Lung (tissue), 11 donors: ENCODE measurements at regions not wholly inside any gene's neighbourhood (a gene's known extent, or its start where the extent isn't known, plus 50 kb on each side); places are given as distances from the start of the nearest gene placed in this dataset.

Experiments
- ATAC-seq: fragments of 200-7000 bp; cut with Tn5 transposase; one replicate; pipeline ENCODE4 v1.9.1; 2020; ENCODE audit warnings: moderate number of reproducible peaks; ENCODE audit not compliant: insufficient read depth, low FRiP score
- DNase-seq, 3 donors: peaks; one replicate each; pipeline ENCODE4 v3.0.0-alpha.2; 2013 to 2017
- H3K27ac ChIP-seq, 2 donors: one replicate each; pipeline ENCODE4 v1.5.1; 2013; ENCODE audit warnings: mild to moderate bottlenecking in 2 of 2, moderate library complexity in 2 of 2, control low read depth in 1 of 2, inconsistent platforms in 1 of 2, low read depth in 1 of 2, low read length in 1 of 2
- H3K27me3 ChIP-seq, 3 donors: one replicate each; pipeline ENCODE4 v1.5.1; 2013; ENCODE audit warnings: low read length in 2 of 3; ENCODE audit not compliant: control insufficient read depth in 3 of 3, insufficient read depth in 3 of 3
- H3K36me3 ChIP-seq, 4 donors: one replicate each; pipeline ENCODE4 v1.5.1; 2013; ENCODE audit warnings: low read length in 4 of 4, mild to moderate bottlenecking in 1 of 4, moderate library complexity in 1 of 4; ENCODE audit not compliant: control insufficient read depth in 4 of 4, insufficient read depth in 4 of 4
- H3K4me1 ChIP-seq, 5 donors: one replicate each; pipeline ENCODE4 v1.5.1; 2013; ENCODE audit warnings: low read length in 5 of 5, mild to moderate bottlenecking in 2 of 5, moderate library complexity in 1 of 5; ENCODE audit not compliant: control insufficient read depth in 5 of 5, insufficient read depth in 5 of 5
- H3K4me3 ChIP-seq: one replicate; pipeline ENCODE4 v1.5.1; 2013; ENCODE audit warnings: mild to moderate bottlenecking, control low read depth, moderate library complexity
- H3K9ac ChIP-seq, 2 donors: one replicate each; pipeline ENCODE4 v1.5.1; 2013; ENCODE audit warnings: low read length in 2 of 2, control low read depth in 1 of 2; ENCODE audit not compliant: insufficient read depth in 1 of 2
- H3K9me3 ChIP-seq, 4 donors: one replicate each; pipeline ENCODE4 v1.5.1; 2013; ENCODE audit warnings: low read length in 3 of 4, mild to moderate bottlenecking in 1 of 4, moderate library complexity in 1 of 4; ENCODE audit not compliant: control insufficient read depth in 4 of 4, insufficient read depth in 3 of 4
- WGBS, 2 donors: extraction: QIAGEN DNeasy Blood & Tissue Kit; methylation state at CpG; one replicate each; pipeline ENCODE4 v1.1.7; 2013; 5-methylcytosine and 5-hydroxymethylcytosine counted together
- TF ChIP-seq, protein P1 (sequence below): IDR thresholded peaks from 2 replicates; pipeline ENCODE4 v1.5.1; 2012; ENCODE audit warnings: mild to moderate bottlenecking; ENCODE audit errors: control extremely low read depth, extremely low read depth
- donor health status: control.
- donor health status: control.
- donor health status: Bipolar disorder and iron deficiency.
- donor health status: healthy.
- donor health status: DM: yes; HTN: yes; CAD: no.

- TF ChIP-seq, protein P1, sequence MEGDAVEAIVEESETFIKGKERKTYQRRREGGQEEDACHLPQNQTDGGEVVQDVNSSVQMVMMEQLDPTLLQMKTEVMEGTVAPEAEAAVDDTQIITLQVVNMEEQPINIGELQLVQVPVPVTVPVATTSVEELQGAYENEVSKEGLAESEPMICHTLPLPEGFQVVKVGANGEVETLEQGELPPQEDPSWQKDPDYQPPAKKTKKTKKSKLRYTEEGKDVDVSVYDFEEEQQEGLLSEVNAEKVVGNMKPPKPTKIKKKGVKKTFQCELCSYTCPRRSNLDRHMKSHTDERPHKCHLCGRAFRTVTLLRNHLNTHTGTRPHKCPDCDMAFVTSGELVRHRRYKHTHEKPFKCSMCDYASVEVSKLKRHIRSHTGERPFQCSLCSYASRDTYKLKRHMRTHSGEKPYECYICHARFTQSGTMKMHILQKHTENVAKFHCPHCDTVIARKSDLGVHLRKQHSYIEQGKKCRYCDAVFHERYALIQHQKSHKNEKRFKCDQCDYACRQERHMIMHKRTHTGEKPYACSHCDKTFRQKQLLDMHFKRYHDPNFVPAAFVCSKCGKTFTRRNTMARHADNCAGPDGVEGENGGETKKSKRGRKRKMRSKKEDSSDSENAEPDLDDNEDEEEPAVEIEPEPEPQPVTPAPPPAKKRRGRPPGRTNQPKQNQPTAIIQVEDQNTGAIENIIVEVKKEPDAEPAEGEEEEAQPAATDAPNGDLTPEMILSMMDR = no peak
- Histone ChIP-seq H3K4me3 (no peak overlapping the region), H3K9me3 (peaks cover 0 to 2% (median 0%) of the 10 kb centered on the region in 4 donors), H3K27me3 (no peaks in the 10 kb centered on the region), H3K9ac (no peak overlapping the region), H3K36me3 (no peaks in the 10 kb centered on the region), H3K4me1 (no peaks in the 10 kb centered on the region), H3K27ac (no peak overlapping the region)
- ATAC-seq (no peak), DNase-seq (no peak)
- 84 to 87% methylated on average over 1 of the region's 1 CpG for WGBS, 2 donors
Measured at GRCh38 chr13:22749626-22750025, 431.2 kb upstream of the SGCG start.

DNA sequence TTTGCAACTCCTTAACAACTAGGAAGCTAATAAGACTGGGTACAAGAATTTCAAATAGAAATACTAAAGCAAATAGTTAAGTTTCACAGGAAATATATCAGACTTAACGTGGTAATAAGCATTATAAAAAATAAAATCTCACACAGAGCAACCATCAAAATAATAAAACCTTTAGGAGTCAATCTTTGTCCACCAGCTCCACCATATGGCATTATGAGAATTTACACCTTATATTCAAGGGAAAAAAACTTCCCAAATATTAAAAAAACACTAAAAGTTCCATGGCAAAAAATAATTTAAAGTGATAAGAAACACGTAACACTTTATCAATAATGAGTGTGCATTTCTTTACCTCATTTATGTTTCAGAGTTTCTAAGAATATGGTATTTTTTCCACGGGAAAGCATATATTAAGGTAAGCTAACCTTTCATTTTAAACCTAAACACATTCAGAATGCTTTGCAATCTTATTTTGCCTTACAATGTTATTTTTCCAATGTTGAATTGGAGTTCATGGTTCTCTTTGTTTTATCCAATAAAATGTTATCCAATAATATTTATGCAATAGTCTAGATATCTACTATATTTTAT is 423.2 kb upstream of the SGCG start:
- H3K9ac ChIP-seq = no peak overlapping the region
- DNase-seq = peak in 2 of 3 donors; percentile 51 to 68
- H3K9me3 ChIP-seq = peaks cover 0 to 2% (median 0%) of the 10 kb centered on the region in 4 donors
- H3K4me1 ChIP-seq = no peaks in the 10 kb centered on the region
- no peaks in the 10 kb centered on the region for H3K27me3 ChIP-seq
- TF ChIP-seq, protein P1 = peak; percentile 2
- no peaks in the 10 kb centered on the region for H3K36me3 ChIP-seq
- no peak for ATAC-seq
- H3K27ac ChIP-seq = no peak overlapping the region
- no peak overlapping the region for H3K4me3 ChIP-seq
- 42 to 54% methylated on average over 3 of the region's 3 CpGs for WGBS, 2 donors

GRCh38 chr13:22758245-22758644 is 422.5 kb upstream of the SGCG start:
- Histone ChIP-seq H3K4me1 (no peaks in the 10 kb centered on the region), H3K4me3 (no peak overlapping the region), H3K27ac (no peak overlapping the region), H3K9ac (no peak overlapping the region), H3K9me3 (peaks cover 0 to 2% (median 0%) of the 10 kb centered on the region in 4 donors), H3K27me3 (no peaks in the 10 kb centered on the region), H3K36me3 (no peaks in the 10 kb centered on the region)
- WGBS, 2 donors = 80 to 82% methylated on average over 4 of the region's 4 CpGs
- ATAC-seq (no peak), DNase-seq (no peak)
- TF ChIP-seq, protein P1 = no peak

DNA sequence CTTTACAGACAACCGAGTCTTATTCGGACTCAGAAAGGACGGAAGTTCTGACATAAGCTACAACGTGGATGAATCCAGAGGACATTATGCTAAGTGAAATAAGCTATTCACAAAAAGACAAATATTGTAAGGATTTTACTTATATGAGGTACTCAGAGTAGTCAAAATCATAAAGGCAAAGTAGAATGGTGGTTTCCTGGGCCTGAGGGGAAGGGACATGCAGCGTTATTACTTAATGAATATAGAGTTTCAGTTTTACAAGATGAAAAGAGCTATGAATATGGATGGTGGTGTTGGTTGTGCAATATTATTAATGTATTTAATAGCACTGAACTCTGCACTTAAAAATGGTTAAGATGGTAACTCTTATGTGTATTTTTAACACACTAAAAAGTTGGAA is 419.1 kb upstream of the SGCG start:
- Histone ChIP-seq H3K4me1 (peaks cover 0 to 18% (median 0%) of the 10 kb centered on the region in 5 donors), H3K27ac (no peak overlapping the region), H3K9me3 (no peaks in the 10 kb centered on the region), H3K4me3 (no peak overlapping the region), H3K36me3 (no peaks in the 10 kb centered on the region), H3K27me3 (no peaks in the 10 kb centered on the region), H3K9ac (no peak overlapping the region)
- 84 to 95% methylated on average over 5 of the region's 5 CpGs for WGBS, 2 donors
- no peak for ATAC-seq
- TF ChIP-seq, protein P1 = no peak
- no peak for DNase-seq
